ENCODE measurements at regions not wholly inside any gene's neighbourhood (a gene's known extent, or its start where the extent isn't known, plus 50 kb on each side); places are given as distances from the start of the nearest gene placed in this dataset.

- no peak for FAIRE-seq
Observed at GRCh38 chr1:30280572-30280971, 442.8 kb downstream of the MATN1 start.

GRCh38 chr1:30277911-30278310, 445.5 kb downstream of the MATN1 start:
- no peak for FAIRE-seq

GRCh38 chr1:30277415-30277814, 446.0 kb downstream of the MATN1 start:
- FAIRE-seq = no peak

- FAIRE-seq = no peak
Observed at GRCh38 chr1:30275926-30276764, 447.2 kb downstream of the MATN1 start.

- no peak for FAIRE-seq
Observed at GRCh38 chr1:30274976-30275621, 448.3 kb downstream of the MATN1 start.

GRCh38 chr1:30274173-30274970, 449.0 kb downstream of the MATN1 start:
- no peak for FAIRE-seq

GRCh38 chr1:30273456-30273855, 449.9 kb downstream of the MATN1 start:
- FAIRE-seq = no peak

- FAIRE-seq = no peak
Observed at GRCh38 chr1:30273021-30273325, 450.4 kb downstream of the MATN1 start.

GRCh38 chr1:30272277-30273020, 450.9 kb downstream of the MATN1 start:
- FAIRE-seq = no peak

GRCh38 chr1:30271401-30272276, 451.7 kb downstream of the MATN1 start:
- FAIRE-seq = no peak

GRCh38 chr1:30270461-30270860, 452.9 kb downstream of the MATN1 start:
- no peak for FAIRE-seq

- FAIRE-seq = no peak
Observed at GRCh38 chr1:30268923-30269666, 454.3 kb downstream of the MATN1 start.

- no peak for FAIRE-seq
Observed at GRCh38 chr1:30267856-30268255, 455.5 kb downstream of the MATN1 start.

- FAIRE-seq = no peak
Observed at GRCh38 chr1:30267046-30267445, 456.3 kb downstream of the MATN1 start.

- FAIRE-seq = no peak
Observed at GRCh38 chr1:30265127-30266070, 458.0 kb downstream of the MATN1 start.

GRCh38 chr1:30264672-30265025, 458.7 kb downstream of the MATN1 start:
- FAIRE-seq = no peak

GRCh38 chr1:30263888-30264671, 459.3 kb downstream of the MATN1 start:
- FAIRE-seq = no peak

- FAIRE-seq = no peak
Observed at GRCh38 chr1:30263405-30263804, 460.0 kb downstream of the MATN1 start.

GRCh38 chr1:30262158-30262557, 461.2 kb downstream of the MATN1 start:
- no peak for FAIRE-seq

Measured in TTC549 (cell line).